HG03378 (cell line): ENCODE measurements at regions not wholly inside any gene's neighbourhood (a gene's known extent, or its start where the extent isn't known, plus 50 kb on each side); places are given as distances from the start of the nearest gene placed in this dataset.

Source experiments
- ATAC-seq: cut with Tn5 transposase; IDR thresholded peaks from one replicate; pipeline ENCODE4 v1.9.1; 2021; ENCODE audit warnings: mild to moderate bottlenecking, moderate library complexity; ENCODE audit not compliant: unreplicated experiment

DNA sequence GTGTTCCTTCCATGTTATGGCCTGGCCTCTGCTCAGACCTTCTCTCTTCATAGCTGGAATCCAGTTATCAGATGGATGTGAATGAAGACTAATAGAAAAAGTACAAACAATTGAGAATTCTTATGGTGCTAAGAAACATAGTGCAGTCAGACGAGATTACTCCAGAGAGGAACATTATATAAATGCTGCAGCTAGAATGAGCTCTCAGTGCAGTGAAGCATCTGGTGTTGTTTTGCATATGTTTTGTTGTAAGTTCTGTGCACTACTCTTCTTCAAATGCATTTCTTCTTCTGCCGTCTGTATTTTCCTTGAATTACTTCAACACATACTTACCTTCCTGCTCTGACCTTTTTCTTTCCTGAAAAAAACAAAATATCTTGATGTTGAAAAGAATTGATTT, 602.4 kb upstream of the CDH18 start:
- ATAC-seq: no peak

DNA sequence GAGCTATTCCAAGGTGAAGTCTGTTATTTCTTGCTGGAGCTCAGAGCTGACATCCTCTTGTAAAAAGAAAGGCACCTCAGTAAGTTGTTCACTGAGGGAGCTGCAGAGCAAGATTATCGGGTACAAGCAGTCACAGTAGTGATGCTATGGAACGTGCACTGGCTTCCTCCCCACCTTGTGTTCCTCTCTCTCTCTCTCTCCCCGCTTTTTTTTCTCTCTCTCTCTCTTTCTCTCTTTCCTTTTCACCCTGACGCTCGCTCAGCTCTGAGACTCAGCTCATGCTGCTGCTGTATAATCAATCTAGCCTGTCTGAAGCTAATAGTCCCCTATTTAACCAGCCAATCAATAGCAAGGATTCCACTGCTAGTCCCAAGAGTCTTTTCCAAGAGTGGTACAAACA, 587.6 kb upstream of the CDH18 start:
- no peak for ATAC-seq

DNA sequence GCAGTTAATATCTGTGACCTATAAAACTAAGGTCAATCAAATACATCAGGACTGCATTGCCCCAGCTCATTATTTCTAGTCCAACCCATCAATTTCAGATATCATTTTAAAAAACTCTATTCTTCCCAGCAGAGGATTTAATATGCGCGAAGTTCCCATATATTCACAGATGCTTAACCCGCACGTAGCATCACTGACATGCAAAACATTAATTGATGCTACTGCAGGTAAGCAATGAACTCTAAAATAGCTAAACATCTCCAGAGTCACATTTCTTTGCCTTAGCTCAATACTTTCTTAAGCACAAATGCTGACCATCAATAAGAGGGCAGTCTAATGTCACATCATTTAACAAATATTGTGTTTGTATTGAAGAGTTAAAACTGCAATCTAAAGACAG, 586.6 kb upstream of the CDH18 start:
- no peak for ATAC-seq

DNA sequence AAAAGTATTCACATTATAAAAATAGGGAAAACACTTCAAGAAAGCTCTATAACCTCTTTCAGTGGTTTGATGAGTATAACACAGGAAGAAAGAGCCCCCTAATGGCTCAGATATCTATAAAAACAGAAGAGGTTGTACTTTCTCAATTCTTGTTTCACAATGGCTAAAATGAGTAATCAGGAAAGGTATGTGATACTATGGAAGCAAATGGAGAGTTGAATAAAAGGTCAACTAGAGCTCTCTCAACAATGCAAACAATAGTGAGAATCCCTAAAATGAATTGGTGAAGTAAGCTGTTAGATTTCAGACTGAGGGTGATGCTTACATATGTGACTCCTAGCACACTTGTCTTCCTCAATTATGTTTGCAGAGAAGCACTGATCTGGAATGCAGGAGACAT, 584.6 kb upstream of the CDH18 start:
- no peak for ATAC-seq

DNA sequence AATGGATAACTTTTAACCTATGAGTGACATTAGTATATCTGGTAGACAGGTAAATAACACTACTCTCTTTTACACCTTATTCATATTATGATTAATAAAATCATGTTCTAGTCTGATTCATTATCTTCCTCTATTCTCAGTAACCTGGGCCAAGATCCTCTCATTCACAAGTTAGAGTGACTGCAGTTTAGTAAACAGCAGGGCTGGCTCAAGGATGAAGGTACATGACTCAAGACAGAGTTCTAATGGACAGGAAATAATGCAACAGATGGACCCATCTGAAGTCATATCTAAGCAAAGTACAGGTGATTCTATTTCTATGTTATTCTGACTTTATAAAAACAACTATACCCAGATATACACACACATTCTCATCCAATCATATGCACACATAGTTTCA, 582.5 kb upstream of the CDH18 start:
- no peak for ATAC-seq

DNA sequence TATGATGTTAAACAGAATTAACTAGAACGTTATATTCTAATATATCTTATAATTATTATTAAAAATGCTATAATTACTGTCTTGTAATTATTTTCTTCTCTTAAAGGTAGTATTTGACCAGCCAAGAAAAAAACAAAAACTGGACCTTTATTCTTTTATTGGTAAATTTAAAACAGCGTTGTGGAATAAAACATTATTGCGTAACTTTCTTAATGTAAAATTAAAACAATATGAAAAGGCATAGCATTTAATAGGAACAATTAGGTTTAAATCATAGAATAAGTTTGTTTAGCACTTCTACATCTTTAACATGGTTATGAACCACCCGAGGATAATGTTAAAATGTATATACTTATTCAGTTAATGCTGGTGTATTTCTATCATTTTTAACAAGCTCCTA, 574.5 kb upstream of the CDH18 start:
- no peak for ATAC-seq

DNA sequence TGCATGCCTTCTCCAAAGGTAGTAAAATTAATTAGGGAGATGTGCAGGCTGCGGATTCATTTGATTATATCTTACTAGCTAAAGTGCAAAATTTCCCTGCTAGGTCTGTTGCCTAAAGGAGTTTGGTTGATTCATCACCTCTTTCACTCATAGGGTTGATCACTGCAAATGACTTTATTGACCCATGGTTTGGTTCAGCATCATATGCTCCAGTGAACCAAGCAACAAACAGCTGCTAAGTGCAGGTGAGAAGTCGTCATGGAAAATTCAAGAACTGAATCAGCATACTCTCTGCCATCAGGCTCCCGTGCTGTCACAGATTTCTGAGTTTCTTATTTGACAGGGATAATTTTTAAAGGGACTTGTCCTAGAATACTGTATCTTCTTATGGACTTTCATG, 571.8 kb upstream of the CDH18 start:
- no peak for ATAC-seq

DNA sequence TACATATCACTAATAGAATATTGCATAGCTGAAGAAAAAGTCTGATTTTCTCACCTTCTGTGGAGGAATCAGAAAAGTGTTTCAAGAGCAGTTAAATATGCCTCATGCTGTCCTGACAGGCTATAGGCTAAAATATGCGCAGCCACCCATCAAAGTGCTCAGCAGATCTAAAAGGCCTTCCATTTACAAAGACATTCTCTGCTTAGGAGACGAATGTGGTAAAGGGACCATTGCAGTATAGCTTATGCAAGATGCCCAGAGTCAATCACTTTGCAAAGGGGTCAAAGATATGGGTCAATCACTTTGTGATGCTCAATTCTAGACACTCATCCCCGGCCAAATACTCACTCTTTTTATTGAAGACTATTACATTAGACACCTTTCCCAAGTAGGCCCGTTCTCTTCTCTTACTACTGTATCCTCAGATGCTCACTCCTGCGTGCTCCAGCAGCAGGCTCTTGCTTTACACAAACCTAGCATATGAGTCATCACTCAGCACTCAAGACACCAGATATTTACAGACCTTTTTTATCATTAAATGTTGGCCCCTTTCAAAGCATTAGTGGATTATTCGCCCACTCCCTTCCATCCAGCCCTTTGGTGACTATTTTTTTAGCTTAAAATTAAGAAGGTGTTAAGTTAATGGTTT, 568.2 kb upstream of the CDH18 start:
- ATAC-seq: no peak

DNA sequence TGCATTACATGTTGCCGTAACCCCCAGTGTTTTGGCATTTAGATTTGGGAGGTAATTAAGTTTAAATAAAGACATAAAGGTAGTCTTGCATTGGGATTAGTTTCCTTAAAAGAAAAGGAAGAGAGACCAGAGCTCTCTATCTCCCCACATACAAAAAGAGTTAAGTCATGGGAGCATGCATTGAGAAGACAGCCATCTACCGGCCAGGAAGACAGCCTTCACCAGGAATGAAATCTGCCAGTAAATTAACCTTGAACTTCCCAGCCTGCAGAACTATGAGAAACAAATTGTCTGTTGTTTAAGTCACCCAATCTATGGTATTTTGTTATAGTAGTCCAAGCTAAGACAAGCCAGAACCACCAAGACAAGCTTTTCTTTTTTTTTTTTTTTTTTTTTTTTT, 567.0 kb upstream of the CDH18 start:
- ATAC-seq: no peak

DNA sequence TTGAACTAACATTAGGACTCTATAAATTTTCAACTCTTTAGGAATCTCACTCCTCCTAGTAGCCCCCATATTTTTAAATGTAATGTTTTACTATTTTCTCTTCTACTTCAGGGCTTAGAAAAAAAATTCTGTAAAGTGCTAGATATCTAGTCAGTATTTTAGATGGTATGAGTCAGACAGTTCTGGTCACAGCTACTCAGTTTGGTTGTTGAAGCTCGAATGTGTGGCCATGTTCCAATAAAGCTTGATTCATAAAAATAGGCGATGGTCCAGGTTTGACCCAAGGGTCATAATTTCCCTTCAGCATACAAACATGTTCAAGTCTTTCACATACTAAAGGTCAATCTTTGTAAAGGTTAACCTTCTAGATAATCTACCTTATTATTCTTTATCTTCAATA, 566.0 kb upstream of the CDH18 start:
- ATAC-seq: no peak

DNA sequence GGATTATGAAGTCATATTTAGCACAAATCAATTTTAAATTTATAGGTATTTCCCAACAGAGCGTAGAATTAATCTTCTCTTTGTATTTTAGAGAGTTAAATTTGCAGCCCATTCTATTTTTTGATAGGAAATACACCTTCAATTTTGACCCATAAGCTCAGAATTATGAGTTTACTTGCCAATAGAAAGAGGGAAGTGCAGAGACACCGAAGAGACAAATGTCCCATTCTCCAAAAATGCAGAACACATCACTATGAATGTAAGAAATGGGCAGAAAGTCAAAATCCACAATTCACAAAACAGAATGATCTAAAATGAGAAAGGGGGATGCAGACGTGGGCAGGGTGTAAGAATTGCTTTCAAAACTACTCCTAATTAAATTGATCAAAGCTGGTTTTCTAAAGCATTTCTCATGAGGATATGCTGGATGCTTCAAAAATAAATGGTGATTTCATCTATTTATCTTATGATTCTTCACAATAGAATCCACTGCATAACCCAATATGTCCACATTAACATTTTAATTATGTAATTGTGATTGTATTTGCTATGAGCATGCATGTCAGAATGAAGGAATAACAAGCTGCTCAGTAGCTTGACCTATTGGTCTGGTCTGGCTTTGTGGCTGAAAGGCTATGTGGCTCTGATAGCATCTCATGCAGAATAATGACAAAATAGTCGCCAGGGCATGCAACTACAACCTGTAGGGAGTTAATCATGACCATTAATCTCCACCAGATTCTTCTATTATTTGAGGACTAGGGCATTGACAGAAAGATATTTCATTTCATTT, 550.1 kb upstream of the CDH18 start:
- ATAC-seq: no peak

DNA sequence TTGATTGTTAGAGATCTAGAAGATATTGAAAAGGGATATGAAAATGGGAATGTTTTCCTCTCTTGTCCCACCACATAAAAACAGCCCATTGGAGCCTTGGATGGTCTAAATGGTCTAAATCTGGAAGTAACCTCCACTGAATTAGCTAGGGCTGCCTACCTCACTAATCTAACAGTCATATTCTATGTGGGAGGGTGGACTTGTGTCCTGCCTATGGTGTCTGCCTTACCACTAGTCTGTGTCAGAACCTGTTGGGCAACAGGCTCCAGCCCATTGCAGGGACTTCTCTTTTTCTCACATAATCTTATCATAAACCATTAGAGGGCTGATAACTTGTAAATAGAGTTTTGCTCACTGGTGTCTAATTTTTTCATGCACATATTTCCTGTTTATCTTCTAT, 548.8 kb upstream of the CDH18 start:
- no peak for ATAC-seq

DNA sequence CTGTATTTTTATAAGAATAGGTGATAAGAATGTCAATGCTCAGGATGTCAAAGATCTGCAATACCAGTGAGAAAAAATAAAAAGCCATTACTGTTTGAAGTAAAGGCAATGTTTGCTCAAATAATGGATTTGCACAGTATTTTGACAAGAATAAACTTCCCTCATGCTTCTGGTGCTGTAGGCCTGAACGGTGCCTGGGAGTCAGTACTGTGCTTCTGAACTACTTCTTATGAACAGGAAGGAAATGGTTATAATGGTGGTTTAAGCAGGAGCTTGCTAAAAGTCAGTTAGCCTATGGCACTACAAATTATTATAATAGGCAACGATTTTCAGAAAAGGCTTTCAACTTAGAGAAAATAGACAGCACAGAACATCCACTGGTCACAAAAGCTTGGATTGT, 548.3 kb upstream of the CDH18 start:
- no peak for ATAC-seq

DNA sequence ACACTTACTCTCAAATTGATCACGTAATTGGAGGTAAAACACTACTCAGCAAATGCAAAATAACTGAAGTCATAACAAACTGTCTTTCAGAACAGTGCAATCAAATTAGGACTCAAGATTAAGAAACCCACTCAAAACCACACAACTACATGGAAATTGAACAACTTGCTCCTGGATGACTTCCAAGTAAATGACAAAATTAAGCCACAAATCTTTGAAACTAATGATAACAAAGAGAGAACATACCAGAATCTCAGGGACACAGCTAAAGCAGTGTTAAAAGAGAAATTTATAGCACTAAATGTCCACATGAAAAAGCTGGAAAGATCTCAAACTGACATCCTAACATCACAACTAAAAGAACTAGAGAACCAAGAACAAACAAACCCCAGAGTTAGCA, 540.5 kb upstream of the CDH18 start:
- ATAC-seq: no peak

DNA sequence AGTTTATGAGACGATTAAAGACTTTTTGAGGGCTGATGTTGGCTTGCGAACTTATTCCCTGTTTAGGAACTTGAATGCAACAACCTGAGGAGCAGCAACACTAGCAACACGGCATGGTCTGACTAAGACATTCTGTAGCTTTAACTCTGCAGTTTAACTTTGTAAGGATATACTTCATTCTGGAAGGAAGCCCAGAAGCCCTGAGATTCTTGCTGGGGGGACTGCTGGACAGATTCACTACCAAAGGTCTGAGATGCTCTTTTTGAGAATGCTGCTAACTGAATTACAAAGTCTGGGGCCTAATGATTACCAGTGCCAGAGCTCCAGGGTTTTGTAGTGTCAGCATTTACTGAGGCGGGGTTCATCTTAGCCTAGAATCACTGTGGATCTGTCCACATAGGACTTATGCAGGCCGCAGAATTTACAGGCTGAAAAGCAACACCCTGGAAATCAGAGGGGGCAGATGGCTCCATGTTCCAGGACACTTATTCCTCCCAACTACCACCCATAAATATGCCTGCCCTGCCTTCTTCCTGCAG, 537.1 kb upstream of the CDH18 start:
- no peak for ATAC-seq

DNA sequence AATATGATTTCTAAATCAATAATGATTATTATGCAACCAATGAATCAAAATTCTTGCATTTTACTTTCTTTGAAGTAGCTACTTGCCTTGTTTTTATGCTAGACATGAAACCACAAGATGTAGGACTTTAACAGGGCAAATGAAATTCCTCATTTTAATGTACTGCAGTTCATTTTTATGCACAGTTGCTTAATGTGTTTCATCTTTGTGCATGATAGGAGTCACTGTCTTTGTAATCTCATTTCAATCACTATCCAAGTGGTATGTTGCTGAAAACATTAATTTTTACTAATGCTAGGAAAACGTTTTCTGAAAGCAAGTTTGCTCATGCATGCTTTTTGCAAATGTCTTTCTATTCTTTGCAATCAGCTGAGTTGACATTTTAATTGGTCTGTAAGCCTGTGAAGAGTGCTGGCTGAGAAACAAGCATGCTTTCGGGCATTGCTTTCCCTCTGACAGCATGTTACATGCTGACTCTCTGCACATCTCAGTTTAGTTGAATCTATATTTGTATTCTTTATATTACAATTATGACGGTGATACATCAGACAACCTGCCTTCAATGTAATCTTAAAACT, 535.0 kb upstream of the CDH18 start:
- ATAC-seq: no peak

DNA sequence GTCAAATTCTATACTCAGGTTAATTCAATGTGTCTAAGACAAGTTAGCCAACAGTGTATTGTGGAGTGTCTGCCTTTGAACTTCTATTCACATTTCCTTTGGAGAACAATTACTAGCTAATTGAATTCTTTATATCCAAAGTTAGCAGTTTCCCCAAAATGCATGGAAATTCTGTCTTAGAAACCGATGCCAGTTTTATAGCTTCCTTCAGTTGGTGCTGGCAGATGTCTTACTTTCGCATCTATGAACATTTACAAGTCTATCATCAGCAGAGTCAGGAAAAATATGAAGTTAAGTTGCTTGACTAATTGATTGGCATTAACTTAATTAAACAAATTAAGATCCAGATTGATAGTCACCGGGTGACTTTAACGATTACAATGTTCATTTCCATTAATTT, 527.6 kb upstream of the CDH18 start:
- ATAC-seq: no peak

DNA sequence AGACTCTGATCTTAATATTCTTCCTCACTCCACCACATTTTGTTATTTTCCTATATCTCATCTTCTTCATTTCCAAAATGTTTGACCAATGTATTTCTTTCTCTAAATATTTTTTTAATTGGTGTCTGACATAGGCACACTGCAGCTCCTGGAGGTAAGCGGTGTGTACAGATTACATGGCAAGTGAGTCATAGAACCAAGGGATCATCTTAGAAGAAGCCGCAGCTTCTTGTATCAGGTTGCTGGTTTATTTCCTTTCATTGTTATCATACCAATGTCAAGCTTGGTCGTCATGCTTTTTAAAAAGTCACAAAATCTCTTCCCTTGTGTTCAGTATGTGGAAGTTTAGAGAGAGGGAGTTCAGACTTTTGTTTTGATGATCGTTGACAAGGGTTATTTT, 526.1 kb upstream of the CDH18 start:
- ATAC-seq: no peak

DNA sequence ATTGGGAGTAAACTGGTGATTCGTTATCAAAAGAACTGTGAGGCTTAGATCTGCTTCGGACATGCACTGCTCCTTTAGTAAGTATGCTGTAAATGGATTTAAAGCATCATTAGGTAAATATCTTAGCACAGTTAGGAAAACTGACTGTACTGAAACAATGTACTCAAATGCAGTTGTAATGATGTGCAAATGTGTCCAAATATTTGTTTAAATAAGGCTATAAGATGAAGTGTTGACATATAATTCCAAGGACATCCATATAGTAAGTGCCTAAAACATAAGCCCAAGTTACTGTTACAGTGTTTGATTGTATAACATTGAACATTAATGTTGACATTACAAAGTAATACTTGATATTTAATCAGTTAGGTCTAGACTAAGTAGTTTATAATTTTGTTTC, 512.5 kb upstream of the CDH18 start:
- no peak for ATAC-seq

DNA sequence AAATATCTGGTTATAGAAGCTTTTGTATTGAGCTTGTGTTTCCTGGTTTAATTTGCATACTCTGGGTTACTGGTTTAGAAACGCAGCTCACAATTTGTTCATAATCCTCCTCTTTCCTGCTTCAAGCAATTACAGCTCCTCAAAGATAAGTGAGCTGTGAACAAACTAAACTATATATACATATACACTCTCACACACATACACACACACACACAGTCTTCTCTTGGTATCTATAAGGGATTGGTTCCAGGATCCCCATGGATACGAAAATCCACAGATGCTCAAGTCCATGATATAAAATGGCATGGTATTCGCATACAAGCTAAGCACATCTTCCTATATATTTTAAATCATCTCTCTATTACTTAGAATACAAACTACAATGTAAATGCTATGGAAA, 510.9 kb upstream of the CDH18 start:
- no peak for ATAC-seq

DNA sequence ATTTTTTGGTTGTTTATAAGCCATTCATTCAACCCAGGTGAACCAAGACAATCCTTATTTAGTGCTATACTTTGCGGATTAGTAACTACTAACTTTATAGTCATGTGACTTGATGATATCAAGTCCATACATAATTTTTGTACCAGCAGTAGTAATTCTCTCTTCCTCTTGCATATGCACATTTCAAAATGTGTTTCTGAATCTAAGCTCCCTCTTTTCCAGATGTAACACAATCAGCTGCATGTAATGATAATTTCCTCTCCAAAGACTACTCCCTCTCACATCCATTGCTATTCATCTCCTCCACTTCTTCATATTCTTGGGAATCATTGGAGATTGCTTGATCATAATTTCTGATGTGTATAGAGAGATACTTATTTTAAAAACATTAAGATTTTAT, 510.1 kb upstream of the CDH18 start:
- ATAC-seq: no peak

DNA sequence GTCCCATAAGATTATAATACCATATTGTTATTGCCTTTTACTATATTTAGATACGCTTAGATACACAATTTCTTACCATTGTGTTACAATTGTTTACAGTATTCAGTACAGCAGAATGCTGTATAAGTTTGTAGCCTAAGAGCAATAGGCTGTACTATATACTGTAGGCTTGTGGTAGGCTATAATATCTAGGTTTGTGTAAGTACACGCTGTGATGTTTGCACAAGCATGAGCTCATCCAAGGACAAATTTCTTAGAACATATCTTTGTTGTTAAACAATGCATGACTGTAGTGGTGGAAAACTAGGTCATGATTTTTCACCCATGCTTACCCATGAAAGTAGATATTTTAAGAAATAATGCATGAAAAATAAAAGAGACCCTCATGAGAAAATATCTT, 509.4 kb upstream of the CDH18 start:
- no peak for ATAC-seq
